ENCODE measurements at regions not wholly inside any gene's neighbourhood (a gene's known extent, or its start where the extent isn't known, plus 50 kb on each side); places are given as distances from the start of the nearest gene placed in this dataset.

DNA sequence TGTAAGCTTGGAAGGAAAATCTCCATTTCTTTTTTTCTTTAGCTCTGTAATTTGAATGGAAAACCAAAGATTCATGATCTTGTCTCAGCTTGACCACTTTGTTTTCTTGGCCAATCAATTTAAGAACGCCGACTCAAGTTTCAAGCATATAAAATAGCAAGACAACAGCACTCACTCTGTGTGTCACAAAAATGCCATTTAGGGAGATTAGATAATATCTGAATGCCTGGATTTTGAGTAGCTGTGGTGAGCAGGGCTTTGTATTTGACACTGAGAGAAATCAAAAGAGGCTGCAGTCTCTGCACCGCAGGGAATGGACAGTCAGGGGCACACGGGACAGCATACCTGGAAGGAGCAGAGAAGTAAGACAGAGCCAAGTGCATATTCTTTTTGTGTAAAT lies 209.5 kb upstream of the SLC10A2 start:
- no peaks in the 10 kb centered on the region for H3K36me3 ChIP-seq
- DNase-seq (ENCODE audit: low read depth in 1 of 2, low spot score in 1 of 2): no peak
- H3K27me3 ChIP-seq: no peaks in the 10 kb centered on the region
- no peaks in the 10 kb centered on the region for H3K9me3 ChIP-seq (ENCODE audit: low read depth)
- H3K27ac ChIP-seq: no peak overlapping the region
- no peak overlapping the region for H3K4me3 ChIP-seq
- H3K4me1 ChIP-seq (ENCODE audit: low read depth): peaks cover 3% of the 10 kb centered on the region
- TF ChIP-seq, protein P1, sequence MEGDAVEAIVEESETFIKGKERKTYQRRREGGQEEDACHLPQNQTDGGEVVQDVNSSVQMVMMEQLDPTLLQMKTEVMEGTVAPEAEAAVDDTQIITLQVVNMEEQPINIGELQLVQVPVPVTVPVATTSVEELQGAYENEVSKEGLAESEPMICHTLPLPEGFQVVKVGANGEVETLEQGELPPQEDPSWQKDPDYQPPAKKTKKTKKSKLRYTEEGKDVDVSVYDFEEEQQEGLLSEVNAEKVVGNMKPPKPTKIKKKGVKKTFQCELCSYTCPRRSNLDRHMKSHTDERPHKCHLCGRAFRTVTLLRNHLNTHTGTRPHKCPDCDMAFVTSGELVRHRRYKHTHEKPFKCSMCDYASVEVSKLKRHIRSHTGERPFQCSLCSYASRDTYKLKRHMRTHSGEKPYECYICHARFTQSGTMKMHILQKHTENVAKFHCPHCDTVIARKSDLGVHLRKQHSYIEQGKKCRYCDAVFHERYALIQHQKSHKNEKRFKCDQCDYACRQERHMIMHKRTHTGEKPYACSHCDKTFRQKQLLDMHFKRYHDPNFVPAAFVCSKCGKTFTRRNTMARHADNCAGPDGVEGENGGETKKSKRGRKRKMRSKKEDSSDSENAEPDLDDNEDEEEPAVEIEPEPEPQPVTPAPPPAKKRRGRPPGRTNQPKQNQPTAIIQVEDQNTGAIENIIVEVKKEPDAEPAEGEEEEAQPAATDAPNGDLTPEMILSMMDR (IDR thresholded peaks at IDR 0.05; ENCODE audit: low read depth, low read length): no peak

DNA sequence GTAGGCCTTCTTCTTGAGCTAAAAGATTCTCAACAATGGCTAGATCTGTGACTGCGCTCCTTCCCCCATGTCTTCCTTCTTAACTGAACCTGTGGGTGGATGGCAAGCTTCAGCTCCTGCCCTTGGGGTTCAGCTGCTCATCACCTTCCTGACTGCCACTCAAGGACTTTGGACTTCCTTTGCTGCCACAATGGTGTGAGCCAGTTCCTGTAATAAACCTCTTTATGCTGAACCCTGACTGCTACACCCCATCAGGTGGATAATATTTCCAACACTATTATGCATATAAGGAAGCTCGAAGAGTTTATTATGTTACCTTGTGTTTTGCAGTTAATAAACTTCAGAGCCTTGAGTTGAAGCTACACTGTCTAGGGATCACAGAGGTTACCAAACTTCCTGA lies 208.9 kb upstream of the SLC10A2 start:
- H3K27me3 ChIP-seq: no peaks in the 10 kb centered on the region
- H3K4me1 ChIP-seq (ENCODE audit: low read depth): peaks cover 3% of the 10 kb centered on the region
- no peak overlapping the region for H3K4me3 ChIP-seq
- H3K36me3 ChIP-seq: no peaks in the 10 kb centered on the region
- DNase-seq (ENCODE audit: low read depth in 1 of 2, low spot score in 1 of 2): no peak
- TF ChIP-seq, protein P1 (IDR thresholded peaks at IDR 0.05; ENCODE audit: low read depth, low read length): no peak
- no peak overlapping the region for H3K27ac ChIP-seq
- no peaks in the 10 kb centered on the region for H3K9me3 ChIP-seq (ENCODE audit: low read depth)

GRCh38 chr13:103273825-103274224 lies 207.6 kb upstream of the SLC10A2 start:
- peaks cover 3% of the 10 kb centered on the region for H3K4me1 ChIP-seq (ENCODE audit: low read depth)
- no peak overlapping the region for H3K4me3 ChIP-seq
- H3K36me3 ChIP-seq: no peaks in the 10 kb centered on the region
- no peaks in the 10 kb centered on the region for H3K9me3 ChIP-seq (ENCODE audit: low read depth)
- TF ChIP-seq, protein P1 (IDR thresholded peaks at IDR 0.05; ENCODE audit: low read depth, low read length): no peak
- DNase-seq (ENCODE audit: low read depth in 1 of 2, low spot score in 1 of 2): no peak
- H3K27me3 ChIP-seq: no peaks in the 10 kb centered on the region
- no peak overlapping the region for H3K27ac ChIP-seq

DNA sequence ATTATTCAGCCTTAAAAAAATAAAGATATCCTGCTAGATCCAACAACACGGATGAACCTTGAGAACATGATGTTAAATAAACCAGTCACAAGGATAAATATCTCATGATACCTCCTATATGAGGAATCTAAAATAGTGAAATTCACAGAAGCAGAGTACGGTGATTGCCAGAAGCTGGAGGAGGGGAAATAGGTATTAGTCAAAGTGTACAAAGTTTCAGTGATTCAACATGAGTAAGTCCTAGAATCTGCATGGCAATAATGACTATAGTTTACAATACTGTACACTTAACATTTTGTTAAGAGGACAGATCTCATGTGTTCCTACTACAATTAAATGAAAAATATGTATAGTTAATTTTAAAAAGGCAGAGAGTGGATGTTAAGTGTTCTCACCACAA lies 206.6 kb upstream of the SLC10A2 start:
- no peak overlapping the region for H3K4me3 ChIP-seq
- H3K36me3 ChIP-seq: no peaks in the 10 kb centered on the region
- no peak overlapping the region for H3K27ac ChIP-seq
- TF ChIP-seq, protein P1 (IDR thresholded peaks at IDR 0.05; ENCODE audit: low read depth, low read length): no peak
- peaks cover 3% of the 10 kb centered on the region for H3K4me1 ChIP-seq (ENCODE audit: low read depth)
- H3K9me3 ChIP-seq (ENCODE audit: low read depth): no peaks in the 10 kb centered on the region
- no peaks in the 10 kb centered on the region for H3K27me3 ChIP-seq
- no peak for DNase-seq (ENCODE audit: low read depth in 1 of 2, low spot score in 1 of 2)

DNA sequence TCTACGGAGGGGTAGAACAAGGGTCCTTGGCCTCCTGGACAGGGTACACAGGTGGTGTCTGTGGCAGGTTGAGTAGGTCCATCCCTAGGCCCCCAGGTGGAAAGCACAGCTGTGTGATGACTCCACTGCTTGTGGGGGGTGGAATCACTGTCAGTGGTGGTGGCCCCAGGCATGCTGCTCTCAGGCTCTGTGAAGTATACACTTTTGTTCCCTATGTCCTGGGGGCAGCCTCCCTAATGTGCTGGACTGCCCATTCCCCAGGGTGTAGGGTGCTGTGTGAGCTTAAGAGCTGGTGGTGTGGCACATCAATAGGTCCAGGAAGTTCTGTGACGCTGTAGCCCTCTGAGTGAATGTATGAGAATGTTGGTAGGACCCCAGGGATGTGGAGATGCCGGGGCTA lies 197.2 kb upstream of the SLC10A2 start:
- Histone ChIP-seq H3K4me3 (no peak overlapping the region), H3K36me3 (no peaks in the 10 kb centered on the region), H3K27ac (no peak overlapping the region), H3K4me1 (ENCODE audit: low read depth) (no peaks in the 10 kb centered on the region), H3K9me3 (ENCODE audit: low read depth) (no peaks in the 10 kb centered on the region), H3K27me3 (no peaks in the 10 kb centered on the region)
- DNase-seq (ENCODE audit: low read depth in 1 of 2, low spot score in 1 of 2): no peak
- TF ChIP-seq, protein P1 (IDR thresholded peaks at IDR 0.05; ENCODE audit: low read depth, low read length): no peak

Measured in cardiac muscle cell (in vitro differentiated cells and primary cell).